ENCODE measurements at regions not wholly inside any gene's neighbourhood (a gene's known extent, or its start where the extent isn't known, plus 50 kb on each side); places are given as distances from the start of the nearest gene placed in this dataset.

DNA sequence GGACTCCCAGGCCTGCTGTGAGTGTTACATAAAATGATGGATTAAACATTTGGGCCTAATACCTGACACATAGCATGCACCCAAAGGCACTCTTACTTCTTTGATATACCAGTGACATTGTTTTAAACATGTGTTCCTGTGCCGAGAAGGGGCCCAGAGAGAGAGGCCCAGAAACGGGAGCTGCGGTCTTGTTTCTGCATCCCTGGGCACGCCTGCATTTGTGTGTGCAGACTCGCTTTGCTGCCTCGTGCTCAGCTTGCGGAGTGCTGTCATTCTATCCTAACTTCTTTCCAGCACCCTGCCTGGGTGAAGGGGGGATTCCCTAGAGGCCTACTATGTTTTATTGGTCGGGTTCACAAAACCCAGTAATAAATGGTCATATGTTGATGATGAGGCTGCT, 666.2 kb upstream of the HS6ST1 start:
- TF ChIP-seq, protein P1, sequence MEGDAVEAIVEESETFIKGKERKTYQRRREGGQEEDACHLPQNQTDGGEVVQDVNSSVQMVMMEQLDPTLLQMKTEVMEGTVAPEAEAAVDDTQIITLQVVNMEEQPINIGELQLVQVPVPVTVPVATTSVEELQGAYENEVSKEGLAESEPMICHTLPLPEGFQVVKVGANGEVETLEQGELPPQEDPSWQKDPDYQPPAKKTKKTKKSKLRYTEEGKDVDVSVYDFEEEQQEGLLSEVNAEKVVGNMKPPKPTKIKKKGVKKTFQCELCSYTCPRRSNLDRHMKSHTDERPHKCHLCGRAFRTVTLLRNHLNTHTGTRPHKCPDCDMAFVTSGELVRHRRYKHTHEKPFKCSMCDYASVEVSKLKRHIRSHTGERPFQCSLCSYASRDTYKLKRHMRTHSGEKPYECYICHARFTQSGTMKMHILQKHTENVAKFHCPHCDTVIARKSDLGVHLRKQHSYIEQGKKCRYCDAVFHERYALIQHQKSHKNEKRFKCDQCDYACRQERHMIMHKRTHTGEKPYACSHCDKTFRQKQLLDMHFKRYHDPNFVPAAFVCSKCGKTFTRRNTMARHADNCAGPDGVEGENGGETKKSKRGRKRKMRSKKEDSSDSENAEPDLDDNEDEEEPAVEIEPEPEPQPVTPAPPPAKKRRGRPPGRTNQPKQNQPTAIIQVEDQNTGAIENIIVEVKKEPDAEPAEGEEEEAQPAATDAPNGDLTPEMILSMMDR (IDR thresholded peaks at IDR 0.05), result no peak
- TF ChIP-seq POLR2A (IDR thresholded peaks at IDR 0.05), result no peak

All from thyroid gland (tissue), 4 donors.